ENCODE measurements at regions not wholly inside any gene's neighbourhood (a gene's known extent, or its start where the extent isn't known, plus 50 kb on each side); places are given as distances from the start of the nearest gene placed in this dataset.

- TF ChIP-seq CTCF (IDR thresholded peaks at IDR 0.05; ENCODE audit: insufficient read depth, low read depth, low read length), result no peak
- TF ChIP-seq EZH2 (IDR thresholded peaks at IDR 0.05; ENCODE audit: insufficient read depth, low read length), result no peak
Measured at GRCh38 chr6:137412562-137412961, 81.6 kb downstream of the OLIG3 start.
